Right renal cortex interstitium (tissue), 3 donors: ENCODE measurements at regions not wholly inside any gene's neighbourhood (a gene's known extent, or its start where the extent isn't known, plus 50 kb on each side); places are given as distances from the start of the nearest gene placed in this dataset.
"Not testable (repeated sequence)": the region's sequence is repeated elsewhere in the genome, so short reads cannot be mapped to it uniquely, and the experiment has no call there.

ENCODE experiments used
- DNase-seq, 3 donors: peaks; one replicate each; pipeline ENCODE4 v3.0.0-alpha.2; 2013; ENCODE audit warnings: low read depth in 3 of 3, low spot score in 2 of 3

DNA sequence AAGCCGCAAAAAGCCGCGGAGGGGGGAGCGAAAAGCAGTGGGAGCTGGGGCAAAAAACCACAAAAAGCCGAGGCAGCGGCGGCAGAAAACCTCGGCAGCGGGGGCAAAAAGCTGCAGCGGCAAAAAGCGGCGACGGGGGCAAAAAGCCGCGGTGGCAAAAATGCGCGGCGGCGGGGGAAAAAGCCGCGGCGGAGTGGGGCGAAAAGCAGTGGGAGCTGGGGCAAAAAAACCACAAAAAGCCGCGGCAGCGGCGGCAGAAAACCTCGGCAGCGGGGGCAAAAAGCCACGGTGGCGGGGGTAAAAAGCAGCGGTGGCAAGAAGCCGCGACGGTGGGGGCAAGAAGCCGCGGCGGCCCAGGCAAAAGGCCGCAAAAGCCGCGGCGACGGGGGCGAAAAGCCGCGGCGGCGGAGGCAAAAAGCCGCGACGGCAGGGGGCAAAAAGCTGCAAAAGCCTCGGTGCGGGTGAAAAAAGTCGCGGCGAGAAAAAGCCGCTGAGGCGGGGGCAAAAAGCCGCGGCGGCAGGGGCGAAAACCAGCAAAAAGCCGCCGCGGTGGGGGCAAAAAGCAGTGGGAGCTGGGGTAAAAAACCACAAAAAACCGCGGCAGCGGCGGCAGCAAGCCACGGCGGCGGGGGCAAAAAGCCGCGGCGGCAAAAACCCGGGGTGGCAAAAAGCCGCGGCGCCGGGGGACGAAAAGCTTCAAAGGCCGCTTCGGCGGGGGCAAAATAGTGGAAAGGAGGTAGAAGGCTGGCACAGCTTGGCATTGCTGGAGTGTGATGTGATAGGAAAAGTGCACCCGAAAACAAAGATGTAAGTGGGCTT, 135.9 kb downstream of the ZNF92 start:
- no peak for DNase-seq

DNA sequence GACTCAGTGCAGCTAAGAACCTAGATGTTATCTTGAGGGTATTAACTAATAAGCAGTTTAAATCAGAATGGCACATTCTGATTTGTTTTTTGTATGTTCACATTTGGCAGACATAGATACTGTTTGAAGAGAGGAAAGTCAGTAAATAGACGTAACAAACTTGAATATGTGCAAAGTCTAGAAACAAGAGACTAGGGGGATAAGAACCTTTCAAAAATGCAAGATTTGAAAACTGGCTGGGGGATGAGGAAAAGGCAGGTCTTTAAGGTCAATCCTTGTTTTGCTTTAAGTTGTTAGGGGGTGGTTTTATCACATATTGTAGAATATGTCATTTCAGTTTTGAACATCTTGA, 136.5 kb downstream of the ZNF92 start:
- DNase-seq: not testable (repeated sequence)

DNA sequence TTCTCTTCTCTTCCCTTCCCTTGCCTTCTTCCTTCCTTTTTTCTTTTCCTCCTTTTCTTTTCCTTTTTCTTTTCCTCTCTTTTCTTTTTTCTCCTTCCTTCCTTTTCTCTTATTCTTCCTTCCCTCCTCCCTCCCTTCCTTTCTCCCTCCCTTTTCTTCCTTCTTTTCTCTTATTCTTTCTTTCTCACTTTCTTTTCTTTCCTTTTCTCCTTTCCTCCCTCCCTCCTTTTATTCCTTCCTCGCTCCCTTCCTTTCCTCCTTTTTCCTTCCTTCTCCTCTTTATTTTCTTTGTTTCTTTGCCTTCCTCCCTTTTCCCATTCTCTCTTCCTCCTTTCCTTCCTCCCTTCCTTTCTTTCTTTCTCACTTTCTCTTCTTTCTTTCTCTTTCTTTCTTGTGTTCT, 146.1 kb downstream of the ZNF92 start:
- not testable (repeated sequence) for DNase-seq

DNA sequence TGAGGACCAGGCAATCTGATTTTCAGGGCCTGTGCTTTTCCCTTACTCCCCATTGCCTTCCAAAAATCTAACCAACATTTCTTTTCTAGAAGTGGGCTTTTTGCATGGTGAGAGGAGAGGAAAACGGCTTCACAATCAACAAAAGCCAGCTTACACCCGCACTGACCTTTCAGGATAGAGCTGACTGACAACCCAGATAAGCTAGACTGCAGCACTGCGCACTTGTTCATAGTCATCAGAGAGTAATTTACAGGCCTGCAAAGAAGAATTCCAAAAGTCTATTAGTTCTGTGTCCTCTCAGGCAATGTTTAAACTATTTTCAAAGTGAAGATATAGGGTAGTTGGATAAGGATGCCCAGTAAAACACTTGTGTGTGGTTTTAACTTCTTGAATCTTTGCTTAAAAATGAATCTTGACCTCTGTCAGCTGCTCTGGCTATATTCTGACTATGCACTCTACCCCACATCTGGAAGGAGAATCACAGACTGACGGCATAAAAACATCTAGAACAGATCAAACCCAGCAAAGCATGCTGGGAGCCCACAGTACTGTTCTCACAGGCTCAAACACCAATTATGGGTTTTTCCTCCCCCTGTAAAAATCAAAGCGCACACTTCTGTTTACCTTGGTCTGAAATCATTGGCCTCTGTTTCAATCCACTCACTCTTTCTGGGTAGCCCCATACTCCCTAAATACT, 172.0 kb downstream of the ZNF92 start:
- DNase-seq: not testable (repeated sequence)

DNA sequence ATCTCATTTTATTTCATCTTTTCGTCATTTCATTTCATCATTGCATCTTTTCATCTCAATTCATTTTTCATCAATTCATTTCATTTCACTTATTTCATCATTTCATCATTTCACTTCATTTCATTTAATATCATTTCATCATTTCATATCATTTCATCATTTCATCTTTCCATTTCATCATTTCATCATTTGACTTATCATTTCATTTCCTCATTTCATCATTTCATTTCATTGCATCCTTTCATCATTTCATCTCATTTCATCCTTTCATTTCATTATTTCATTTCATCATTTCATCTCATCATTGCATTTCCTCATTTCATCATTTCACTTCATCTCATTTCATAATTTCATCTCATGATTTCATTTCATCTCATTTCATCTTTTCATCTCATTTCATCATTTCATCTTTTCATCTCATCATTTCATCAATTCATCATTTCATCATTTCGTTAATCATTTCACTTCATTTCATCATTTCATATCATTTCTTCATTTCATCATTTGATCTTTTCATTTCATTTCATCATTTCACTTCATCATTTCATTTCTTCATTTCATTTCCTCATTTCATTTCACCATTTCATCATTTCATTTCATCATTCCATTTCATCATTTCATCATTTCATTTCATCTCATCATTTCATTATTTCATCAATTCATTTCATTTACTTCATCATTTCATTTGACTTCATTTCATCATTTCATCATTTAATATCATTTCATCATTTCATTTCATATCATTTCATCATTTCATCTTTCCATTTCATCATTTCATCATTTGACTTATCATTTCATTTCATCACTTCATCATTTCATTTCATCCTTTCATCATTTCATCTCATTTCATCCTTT, 176.2 kb downstream of the ZNF92 start:
- not testable (repeated sequence) for DNase-seq

DNA sequence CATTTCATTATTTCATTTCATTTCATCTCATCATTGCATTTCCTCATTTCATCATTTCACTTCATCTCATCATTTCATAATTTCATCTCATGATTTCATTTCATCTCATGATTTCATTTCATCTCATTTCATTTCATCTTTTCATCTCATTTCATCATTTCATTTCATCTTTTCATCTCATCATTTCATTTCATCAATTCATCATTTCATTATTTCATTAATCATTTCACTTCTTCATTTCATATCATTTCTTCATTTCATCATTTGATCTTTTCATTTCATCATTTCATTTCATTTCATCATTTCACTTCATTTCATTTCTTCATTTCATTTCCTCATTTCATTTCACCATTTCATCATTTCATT, 176.8 kb downstream of the ZNF92 start:
- not testable (repeated sequence) for DNase-seq

DNA sequence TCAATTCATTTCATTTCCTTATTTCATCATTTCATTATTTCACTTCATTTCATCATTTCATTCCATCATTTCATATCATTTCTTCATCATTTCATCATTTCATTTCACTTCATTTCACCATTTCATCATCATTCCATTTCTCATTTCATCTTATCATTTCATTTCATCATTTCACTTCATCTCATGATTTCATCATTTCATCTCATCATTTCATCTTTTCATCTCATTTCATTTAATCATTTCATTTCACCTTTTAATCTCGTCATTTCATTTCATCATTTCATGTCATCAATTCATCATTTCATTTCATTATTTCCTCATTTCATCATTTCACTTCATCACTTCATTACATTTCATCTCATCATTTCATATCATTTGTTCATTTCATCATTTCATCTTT, 177.4 kb downstream of the ZNF92 start:
- DNase-seq: not testable (repeated sequence)

DNA sequence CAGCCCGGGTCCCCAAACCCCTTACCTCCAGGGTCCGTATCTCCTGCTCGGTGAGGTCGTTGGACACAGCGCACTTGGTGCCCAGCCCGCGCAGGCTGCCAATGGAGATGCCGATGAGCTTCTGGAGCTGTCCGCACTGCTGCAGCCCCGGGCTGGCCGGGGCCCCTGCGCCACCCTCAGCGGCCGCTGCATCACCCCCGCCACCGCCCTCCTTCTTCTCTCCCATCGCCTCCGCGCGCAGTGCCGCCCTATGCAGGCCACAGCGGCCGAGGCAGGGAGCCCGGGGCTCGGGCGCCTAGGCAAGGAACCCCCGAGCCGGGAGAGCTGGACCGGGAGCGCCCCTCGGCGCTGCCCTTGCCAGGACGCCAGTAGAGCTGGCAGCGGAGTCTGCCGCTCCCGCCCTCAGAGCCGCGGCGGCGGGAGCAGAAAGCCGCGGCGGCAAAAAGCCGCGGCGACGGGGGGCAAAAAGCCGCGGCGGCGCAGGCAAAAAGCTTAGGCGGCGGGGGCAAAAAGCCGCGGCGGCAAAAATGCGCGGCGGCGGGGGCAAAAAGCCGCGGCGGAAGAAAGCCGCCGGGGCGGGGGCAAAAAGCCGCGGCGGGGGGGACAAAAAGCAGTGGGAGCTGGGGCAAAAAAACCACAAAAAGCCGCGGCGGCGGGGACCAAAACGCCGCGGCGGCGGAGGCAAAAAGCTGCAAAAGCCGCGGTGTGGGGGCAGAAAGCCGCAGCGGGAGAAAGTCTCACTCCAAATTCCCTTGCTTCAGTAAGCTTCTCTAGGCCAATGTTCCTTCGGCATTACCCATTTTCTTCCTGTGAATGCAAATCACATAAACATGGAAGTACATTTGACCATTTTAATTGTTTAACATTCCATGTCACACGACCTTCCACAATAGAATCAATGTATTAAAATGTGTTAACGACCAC, 181.2 kb downstream of the ZNF92 start:
- not testable (repeated sequence) for DNase-seq

DNA sequence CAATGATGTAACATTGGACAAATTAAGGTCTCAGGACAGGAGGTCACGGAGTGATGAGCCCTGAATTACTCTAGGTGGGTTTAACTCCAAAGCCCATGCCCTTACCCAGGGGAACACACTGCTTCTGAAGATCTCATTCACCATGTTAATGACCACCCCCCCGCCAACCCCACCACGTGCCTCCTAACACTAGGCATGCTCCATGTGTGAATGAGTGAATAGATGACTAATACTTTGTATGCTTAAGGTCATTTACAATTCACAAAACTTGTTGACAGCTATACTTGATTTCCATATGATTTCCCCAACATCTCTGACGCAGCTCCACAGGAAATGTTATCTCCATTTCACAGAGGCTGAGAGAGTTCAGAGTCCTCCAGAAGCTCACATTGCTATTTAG, 184.9 kb downstream of the ZNF92 start:
- DNase-seq: not testable (repeated sequence)

DNA sequence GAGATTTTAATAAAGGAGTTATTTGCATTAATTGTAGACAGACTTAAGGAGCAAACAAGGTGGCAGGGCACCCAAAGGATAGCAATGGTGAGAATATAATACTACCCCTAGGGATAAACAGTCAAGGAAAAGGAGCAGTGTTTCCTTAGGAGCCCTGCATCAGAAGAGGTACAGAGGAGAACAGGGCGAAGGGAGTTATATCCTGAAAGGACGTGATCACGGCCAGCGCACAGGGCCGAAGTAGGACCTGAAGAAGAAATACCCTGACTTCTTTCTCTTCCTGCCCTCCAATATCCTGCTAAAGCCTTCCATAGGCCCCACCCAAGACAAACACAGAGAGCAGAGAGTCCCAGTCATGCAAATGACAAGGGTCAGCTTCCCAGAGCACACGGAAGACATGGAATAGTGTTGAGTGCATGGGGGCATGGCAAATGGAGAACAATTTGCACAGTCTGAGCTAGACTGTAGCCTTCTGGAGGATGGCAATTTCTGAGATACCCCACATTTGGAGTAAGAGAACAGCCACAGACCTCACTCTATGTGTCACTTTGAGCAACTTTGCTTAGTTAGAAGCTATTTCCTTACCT, 188.2 kb downstream of the ZNF92 start:
- DNase-seq: not testable (repeated sequence)

DNA sequence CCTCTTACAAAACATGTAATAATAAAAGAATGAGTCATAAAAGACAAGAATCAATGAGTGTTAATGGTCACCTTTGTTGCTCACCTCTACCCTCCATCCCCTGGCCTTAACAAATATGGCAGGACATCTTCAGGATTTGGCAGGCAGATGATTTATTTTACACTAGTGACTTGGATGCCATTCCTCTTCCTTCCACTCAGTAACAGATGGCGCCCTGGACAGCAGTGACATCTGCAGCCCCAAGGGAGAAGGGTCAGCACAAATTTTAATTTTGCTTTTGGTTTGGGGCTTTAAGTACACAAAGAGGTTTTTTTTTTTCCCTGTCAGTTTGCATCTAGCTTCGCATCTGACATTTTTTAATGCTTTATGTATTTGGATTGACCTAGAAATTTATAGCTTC, 188.9 kb downstream of the ZNF92 start:
- not testable (repeated sequence) for DNase-seq

DNA sequence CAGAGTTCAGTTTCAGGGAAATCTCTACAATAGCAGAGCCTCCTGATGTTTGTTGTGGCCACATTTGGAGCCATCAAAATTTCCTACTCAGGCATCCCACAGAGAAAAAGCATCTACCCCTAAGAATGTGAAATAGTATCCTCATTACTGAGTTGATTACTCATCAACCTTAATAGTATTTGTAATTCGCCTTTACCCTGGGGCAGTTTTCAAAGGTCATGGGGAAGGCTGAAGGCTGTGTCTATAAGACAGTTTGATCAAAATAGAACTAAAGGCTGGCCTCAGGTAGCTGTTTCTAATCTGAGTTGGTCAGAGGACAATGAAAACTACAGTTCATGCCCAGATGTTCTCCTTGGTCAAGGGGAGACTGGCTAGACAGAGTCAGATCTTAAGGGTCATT, 189.7 kb downstream of the ZNF92 start:
- not testable (repeated sequence) for DNase-seq

DNA sequence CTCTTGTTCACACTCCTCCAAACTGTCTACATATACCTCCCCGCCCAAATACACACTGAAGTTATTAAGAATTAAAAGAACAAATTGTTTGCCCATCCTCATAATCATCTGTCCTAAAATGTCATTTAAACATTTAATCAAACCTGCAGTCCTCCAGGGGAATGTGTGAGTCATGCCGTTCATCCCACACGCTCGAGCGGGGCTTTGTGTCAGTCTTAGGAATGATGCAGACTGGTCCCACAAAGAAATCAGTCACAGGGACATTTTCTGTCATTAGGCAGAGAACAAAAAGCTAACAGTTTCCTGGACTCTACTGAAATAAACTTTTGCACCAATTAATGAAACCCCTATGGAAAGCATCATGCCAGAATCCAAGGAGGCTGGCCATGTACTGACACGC, 194.6 kb downstream of the ZNF92 start:
- DNase-seq: not testable (repeated sequence)

DNA sequence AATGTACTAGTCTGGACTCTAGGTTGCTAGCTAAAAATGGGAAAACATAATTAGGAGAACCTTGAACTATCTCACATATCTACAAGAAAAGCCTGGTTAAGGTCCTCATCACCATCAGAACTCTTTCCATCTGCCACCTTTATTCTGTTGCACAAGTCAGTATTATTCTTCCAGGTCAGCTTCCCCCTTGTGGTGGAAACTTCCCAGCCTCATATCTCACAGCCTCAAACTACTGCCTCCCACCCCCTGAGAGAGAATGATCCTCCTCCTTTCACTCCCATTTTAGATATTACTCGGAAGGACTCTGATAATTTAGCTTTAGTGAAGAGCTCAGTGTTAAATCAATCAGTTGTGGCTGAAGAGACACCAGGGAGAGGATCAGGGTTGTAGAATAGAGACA, 197.3 kb downstream of the ZNF92 start:
- not testable (repeated sequence) for DNase-seq

DNA sequence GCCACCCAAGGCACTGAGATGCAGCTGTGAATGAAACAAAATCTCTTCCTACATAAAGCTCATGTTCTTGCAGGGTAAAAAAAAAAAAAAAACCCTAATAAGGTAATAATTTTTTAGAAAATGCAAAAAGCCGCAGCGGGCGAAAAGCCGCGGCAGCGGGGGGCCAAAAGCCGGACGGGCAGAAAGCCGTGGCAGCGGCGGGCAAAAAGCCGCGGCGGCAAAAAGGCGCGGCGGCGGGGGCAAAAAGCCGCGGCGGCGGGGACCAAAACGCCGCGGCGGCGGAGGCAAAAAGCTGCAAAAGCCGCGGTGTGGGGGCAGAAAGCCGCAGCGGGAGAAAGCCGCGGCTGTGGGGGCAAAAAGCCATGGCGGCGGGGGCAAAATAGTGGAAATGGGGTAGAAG, 198.9 kb downstream of the ZNF92 start:
- not testable (repeated sequence) for DNase-seq

DNA sequence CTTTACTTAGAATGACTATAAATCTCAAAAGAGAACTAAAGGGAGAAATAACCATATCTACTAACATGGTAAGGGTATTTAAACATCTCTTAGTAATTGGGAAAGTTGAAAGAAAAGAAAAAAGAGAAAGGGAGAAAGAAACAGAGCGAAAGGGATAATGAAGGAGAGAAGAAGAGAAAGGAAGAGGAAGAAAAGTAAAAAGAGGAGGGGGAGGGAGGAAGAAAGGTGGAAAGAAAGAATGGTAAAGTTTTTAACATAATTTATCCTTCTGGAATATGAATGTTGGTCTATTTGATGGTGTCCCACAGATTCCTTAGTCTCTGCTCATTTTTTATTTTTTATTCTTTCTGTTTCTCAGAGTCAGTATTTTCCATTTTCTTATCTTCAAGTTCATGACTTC, 202.7 kb downstream of the ZNF92 start:
- DNase-seq: not testable (repeated sequence)

DNA sequence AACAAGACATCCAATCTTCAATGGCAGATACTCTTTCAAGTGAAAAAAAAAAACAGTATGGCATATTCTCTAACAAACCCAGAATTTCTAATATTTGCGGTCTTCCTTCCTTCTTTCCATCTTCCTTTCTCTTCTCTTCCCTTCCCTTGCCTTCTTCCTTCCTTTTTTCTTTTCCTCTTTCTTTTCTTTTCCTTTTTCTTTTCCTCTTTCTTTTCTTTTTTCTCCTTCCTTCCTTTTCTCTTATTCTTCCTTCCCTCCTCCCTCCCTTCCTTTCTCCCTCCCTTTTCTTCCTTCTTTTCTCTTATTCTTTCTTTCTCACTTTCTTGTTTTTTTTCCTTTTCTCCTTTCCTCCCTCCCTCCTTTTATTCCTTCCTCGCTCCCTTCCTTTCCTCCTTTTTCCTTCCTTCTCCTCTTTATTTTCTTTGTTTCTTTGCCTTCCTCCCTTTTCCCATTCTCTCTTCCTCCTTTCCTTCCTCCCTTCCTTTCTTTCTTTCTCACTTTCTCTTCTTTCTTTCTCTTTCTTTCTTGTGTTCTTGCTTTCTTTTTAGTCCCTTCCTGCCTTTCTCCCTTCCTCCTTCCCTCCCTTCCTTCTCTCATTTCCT, 209.0 kb downstream of the ZNF92 start:
- not testable (repeated sequence) for DNase-seq

DNA sequence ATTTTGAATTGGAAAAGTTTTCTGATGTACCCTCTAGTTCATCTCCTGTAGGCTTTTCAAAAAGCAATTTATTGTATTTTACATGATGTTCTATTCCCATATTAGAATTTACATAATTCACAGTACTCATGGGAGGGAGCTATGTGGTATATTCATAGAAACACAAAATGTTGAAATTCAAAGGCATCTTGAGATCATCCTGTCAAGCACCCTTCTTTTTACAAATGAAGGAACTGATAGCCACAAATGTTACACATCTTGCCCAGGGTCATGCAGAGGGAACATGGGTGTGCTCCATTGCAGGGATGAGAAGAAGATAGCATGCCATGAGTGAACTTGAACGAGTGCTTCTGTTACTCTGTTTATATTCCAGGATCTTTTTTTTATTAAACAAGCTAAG, 228.8 kb downstream of the ZNF92 start:
- DNase-seq: not testable (repeated sequence)

DNA sequence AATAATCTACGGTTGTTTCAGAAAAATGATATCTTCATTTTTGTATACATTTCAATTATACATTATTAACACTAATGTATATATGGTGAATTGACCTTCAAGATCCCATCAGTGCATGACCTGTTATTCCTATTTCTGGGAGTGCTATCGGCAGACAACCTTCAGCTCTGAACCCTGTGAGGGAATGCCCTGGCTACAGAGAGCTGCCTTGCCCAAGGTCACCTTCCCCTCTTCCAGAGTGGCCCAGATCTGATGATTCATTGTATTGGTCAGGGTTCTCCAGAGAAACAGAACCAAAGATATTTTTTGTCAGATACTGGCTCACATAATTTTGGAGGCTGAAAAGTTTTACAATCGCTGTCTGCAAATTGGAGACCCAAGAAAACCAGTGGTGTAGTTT, 235.5 kb downstream of the ZNF92 start:
- no peak for DNase-seq
